Activated naive CD4-positive, alpha-beta T cell treated with Interleukin-2 at 50 U/mL for 16 hours (primary cell): ENCODE measurements at regions not wholly inside any gene's neighbourhood (a gene's known extent, or its start where the extent isn't known, plus 50 kb on each side); places are given as distances from the start of the nearest gene placed in this dataset.
"Not testable (repeated sequence)": the region's sequence is repeated elsewhere in the genome, so short reads cannot be mapped to it uniquely, and the experiment has no call there.

Experiments used
- DNase-seq: peaks from one replicate; pipeline ENCODE4 v3.0.0-alpha.2; 2020

DNA sequence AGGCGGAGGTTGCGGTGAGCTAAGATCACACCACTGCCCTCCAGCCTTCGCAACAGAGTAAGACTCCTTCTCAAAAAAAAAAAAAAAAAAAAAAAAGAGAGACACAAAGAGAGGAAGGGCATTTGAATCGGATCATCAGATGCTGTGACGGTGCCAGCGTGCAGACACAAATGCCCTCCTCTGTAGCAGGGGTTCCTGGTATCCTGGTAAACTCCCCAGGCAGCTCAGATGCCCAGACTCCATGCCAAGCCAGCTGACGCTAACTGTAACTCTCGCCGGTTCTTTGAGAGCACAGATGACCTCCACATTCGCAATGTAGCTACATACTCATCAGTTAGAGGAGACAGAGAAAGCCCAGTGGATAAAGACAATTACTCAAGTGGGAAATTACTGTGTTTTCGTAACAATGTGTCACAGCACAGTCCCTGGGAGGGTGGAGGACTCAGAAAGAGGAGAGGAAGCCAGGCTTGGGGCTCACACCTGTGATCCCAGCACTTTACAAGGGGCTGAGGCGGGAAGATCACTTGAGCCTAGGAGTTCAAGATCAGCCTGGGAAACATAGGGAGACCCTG lies 153.1 kb downstream of the BRD1 start:
- DNase-seq, result no peak

DNA sequence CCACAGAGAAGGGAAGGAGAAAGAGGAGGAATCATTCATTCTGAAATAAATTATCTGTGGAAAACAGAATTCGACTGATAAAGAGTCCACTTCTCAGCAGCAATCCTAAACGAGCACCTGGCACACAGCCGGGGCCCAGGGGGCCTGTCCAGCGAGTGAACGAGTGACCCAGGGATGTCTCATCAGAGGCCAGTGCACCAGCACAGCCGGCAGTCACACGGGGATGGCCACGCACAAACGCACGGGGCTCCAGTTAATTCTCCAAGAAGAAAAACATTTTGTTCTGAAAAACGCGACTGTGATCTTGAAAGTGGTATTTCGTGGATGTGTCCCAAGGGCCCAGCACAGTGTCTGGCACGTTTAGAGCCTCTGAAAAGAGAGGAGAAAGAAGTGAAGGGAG lies 154.6 kb downstream of the BRD1 start:
- DNase-seq, result no peak

DNA sequence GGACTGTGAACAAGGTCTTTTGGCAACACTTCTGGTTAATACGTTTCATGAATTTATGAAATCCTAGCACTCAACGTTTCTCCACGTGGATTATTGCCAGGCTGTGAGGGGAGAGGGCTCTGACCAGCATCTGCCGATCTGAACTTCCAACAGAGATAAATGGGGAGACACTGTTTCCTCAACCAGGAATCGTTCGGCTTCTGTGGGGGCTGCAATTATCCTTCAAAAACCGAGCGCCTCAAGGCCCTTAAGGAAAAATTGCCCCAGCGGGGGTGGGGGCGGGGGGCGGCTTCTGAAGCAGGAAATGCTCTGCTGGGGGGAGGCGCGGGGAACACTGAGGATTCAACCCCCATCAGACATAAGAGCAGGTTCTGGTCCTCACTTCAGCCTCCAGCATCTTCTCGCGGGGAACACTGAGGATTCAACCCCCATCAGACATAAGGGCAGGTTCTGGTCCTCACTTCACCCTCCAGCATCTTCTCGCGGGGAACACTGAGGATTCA lies 155.6 kb downstream of the BRD1 start:
- DNase-seq, result no peak

DNA sequence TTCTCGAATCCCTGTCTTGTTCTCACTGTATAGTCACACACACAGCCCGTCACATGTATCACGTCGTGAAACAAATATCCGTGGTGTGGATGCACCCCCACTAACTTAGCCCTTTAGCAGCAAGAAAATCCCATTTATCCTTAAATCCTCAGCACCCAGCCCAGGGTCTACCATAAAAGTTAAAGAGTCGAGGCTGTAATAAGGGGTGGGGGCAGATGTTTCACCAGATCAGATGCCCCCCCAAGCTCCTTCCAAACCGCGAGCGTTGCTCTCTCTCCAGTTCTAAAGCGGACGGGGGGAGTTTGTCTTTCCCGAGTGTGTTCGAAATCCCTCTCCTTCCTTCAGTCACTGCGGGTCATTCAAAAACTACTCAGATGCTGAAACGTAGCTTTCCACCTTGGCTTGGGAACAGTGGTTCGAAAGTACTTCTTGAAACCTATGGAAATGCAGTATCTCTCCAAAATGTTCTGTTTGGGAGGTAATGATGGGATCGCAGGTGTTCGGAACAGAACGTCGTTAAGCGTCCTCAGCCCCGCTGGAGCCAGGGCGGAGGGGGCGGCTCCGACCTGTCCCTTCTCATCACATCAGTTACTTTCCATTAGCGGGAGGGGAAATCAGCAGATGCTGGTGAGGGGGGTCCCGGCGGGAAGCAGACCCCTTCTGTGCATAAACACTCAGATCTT lies 156.2 kb downstream of the BRD1 start:
- no peak for DNase-seq

DNA sequence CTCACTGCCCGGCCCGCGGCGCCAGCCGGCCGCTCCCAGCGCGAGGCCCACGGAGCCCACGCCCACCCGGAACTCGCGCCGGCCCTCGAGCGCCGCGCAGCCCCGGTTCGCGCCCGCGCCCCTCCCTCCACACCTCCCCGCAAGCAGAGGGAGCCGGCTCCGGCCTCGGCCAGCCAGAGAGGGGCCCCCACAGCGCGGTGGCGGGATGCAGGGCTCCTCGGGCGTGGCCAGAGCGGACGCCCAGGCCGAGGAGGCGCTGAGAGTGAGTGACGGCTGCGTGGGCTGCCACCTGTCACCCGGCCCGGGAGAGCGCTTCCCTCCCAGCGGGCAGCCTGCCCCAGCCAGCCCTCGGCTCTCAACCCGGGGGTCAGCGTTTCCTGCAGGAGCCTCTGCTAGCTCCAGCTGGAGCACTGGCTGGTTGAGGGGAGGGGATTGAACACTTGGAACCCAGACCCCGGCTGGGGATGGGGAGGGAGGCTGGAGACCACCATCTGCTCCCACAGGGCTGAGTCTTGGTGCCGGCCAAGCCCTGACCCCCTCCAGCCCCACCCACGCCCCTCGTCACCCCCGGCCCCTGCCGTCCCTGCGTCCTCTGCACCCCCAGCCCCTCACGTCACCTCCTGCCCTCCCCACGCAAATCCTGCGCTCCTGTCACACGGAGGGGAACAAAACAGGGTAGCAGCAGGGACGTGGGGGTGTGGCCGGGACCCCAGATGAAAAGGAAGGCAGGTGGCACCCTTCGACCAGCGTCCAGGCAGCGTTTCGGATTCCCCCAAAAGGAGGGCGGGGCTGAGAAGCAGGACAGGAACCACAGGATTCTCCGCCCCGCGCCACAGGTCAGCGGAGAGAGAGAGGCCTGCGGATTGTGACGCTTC lies 157.0 kb downstream of the BRD1 start:
- peak; percentile 34 for DNase-seq

DNA sequence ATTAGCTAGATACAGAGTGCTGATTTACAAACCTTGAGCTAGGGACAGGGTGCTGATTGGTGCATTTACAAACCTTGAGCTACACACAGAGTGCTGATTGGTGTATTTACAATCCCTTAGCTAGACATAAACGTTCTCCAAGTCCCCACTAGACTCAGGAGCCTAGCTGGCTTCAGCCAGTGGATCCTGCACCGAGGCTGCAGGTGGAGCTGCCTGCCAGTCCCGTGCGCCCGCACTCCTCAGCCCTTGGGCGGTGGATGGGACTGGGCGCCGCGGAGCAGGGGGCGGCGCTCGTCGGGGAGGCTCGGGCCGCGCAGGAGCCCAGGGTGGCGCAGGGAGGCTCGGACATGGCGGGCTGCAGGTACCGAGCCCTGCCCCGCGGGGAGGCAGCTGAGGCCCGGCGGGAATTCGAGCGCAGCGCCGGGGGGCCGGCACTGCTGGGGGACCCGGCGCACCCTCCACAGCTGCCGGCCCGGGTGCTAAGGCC lies 157.7 kb downstream of the BRD1 start:
- DNase-seq, result peak; percentile 11

DNA sequence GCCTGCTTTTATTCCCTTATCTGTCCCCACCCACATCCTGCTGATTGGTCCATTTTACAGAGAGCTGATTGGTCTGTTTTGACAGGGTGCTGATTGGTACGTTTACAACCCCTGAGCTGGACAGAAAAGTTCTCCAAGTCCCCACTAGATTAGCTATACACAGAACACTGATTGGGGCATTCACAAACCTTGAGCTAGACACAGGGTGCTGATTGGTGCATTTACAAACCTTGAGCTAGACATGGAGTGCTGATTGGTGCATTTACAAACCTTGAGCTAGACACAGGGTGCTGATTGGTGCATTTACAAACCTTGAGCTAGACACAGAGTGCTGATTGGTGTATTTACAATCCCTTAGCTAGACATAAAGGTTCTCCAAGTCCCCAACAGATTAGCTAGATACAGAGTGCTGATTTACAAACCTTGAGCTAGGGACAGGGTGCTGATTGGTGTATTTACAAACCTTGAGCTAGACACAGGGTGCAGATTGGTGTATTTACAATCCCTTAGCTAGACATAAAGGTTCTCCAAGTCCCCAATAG lies 158.2 kb downstream of the BRD1 start:
- not testable (repeated sequence) for DNase-seq

DNA sequence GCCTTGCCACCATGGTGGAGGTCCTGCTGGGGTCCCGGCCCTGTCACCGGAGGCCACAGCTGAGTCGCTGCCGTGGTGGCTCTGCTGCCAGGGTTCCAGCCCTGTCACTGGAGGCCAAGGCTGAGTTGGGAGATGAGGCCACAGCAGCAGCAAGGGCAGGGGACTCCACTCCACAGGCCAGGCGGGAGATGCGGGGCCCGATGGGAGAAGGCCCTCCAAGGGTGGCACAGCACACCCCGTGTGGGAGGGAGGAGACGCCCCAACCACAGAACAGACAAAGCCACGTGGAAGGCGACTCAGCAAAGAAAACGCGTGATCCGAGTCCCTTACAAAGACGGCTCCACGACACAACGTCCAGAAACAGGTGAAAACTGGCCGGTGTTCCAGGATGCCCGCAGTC lies 159.3 kb downstream of the BRD1 start:
- no peak for DNase-seq

DNA sequence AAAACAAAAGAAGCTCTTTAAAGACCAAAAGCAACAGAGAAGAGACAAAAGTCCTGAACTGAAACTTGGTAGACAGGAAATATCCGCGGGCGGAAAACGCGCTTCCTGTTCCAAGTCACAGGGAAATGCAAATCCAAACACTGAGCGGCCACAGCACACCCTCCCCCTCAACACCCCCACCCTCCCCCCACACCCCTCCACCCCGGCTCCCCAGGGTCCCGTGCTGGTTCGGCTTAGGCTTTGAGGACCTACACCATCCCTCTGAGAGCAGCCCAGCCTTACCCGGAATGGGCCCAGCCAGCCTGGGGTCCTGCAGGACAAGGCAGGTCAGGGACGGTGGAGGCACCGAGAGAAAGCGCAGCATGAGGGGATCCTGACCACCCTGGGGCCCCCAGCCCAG lies 160.4 kb downstream of the BRD1 start:
- no peak for DNase-seq

DNA sequence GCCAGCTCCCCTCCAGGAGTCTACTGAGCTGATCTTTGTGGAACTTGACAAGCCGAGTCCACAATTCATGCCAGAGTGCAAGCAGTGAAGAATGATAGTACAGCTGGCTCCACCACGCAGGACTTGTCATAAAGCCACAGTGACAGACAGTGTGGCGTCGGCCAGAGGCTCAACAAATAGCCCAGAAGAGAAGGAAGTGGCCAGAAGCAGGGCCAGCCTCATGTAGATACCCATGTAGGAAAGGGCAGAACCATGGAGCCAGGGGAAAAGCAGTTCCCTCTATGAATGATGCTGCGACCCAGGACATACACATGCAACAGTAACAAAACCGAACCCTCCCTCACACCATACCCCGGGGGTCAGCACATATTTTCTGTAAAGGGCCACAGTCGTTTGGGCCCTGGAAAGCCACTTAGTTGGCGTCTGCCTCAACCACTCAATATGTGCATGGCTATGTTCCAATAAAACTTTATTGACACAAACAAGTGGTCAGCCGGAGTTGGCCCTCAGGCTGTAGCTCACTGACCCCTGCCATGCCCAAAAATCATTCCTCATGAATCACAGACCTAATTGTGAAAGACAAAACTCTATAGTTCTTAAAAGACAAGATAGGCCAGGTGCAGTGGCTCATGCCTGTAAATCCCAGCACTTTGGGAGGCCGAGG lies 161.4 kb downstream of the BRD1 start:
- DNase-seq, result no peak

DNA sequence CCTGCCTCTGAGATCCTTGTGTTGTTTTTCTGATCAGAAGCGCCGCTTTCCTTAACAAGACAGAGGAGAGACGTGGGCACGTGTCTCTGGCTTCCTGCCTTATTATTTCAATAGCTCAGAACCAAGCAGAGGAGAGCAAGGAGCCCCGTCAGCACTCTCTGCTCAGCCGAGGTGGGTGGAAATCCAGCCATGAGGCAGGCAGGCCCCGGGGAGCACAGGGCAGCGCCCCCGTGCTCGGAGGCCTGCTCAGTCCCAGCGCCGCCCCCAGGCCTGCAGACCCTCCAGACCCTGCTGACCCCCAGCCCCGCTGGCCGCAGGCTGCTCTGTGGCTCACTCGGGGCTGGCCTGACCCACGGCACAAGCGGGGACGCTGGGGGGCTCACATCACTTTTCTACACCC lies 162.8 kb downstream of the BRD1 start:
- no peak for DNase-seq

DNA sequence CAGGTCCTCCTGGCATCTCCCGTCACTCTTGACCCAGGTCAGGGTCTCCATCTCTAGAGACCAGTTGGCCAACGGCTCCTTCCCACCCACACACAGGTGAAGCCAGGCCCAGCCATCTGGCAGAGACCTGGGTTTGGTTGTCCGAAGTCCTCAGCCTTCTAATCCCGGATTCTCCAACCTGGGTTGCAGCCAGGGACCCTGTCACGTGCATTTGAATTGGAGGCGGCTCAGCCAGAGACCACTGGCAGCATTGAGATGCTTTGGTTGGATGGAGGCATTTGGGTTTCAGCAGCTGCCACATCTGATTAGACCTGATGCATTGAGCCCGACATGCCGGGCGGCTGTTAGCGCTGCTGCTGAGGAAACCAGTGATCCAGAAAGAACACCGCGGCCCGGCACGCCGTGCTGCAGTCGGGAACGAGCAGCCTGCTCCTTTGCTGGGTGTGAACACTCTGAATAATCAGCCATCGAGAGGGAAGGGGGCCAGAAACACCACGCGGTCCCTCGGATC lies 163.2 kb downstream of the BRD1 start:
- DNase-seq, result no peak

DNA sequence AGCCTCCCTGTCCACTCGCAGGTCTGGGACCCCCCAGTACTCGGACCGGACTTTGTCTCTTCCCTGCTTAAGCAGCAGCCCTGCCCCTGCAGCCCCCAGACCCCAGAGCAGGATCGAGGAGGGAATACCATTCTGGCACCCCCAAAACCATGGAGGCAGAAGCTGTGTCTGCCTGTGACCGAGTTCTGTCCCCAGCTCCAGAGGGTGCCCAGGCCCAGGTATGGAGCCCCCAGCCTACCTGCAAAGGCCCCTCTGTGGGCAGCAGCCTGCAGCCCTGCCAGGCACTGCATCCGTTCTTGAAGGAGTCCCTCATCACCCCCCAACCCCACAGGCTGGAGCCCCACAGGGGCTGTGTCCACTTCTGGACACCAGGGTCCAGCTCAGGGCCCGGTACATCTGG lies 163.8 kb downstream of the BRD1 start:
- no peak for DNase-seq

DNA sequence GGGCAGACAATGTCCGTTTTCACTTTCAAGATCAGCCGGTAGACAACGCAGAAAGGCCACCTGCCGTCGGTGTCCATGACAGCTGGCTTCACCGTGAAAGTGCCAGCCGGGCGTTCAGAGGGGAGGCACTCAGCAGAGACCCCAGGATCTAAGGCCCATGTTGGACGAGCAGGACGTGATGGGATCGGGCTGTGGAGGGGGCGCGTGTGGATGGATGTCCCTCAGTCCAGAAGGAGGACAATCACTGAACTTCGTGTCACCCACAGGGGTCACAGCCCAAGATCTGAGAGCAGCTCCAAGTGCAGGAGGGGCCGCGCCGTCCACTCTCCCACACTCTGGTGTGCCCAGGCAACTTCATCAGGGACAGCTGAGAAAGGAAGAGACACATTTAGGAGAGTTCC lies 164.4 kb downstream of the BRD1 start:
- DNase-seq, result no peak

DNA sequence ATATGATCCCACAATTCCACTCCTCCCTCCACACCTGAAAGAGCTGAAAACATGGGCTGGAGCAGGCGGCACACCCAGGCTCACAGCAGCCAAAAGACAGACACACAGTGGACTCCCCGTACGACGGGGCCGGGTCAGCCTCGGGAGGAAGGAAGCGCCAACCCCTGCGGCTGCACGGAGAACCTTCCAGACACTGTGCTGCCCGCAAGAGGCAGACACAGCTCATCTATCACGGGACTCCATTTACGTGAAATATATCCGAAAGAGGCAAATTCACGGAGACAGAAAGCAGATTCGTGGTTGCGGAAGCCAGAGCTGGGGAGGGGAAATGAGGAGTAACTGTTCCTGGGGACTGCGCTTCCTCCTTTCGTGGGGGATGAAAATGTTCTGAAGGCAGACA lies 165.0 kb downstream of the BRD1 start:
- DNase-seq, result no peak

DNA sequence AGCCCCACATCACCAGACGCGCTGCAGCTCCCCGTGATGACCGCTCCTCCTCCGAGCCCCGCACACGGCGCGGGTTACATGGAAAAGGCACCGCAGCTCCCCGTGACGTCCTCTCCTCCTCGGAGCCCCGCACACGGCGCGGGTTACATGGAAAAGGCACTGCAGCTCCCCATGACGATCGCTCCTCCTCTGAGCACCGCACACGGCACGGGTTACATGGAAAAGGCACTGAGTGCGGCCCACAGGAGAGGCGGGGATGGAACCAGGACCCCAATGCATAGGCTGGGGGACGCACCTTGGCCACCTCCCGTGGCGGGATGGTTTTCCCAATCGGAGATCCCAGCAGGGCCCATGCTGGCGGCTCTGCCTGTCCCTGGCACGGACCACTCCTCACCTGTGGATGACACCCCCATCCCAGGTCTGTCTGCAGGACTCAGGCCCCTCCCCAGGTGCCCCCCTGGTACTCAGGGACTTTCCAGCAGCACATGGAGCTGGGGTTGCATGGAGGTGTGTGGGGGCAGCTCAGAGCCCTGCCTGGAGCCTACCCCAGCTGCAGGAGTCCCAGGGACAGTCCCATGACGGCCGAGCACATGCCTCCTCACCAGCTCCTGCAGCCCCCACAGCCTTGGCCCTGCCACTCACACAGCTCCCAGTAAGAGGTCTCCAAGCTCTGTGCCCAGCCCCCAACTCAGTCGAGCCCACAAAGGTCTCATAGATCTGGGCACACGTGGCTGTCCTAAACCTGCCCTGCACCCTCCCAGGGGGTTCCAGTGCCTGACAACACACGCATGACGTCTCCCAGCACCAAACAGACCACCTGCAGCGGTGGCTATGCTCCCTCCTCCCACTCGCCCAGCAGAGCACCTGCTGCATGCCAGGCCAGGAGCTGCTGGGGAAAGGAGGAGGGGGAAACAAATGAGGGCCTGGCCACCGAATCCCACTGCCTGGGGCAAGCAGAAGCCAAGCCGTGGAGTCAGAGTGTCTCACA lies 166.6 kb downstream of the BRD1 start:
- no peak for DNase-seq

DNA sequence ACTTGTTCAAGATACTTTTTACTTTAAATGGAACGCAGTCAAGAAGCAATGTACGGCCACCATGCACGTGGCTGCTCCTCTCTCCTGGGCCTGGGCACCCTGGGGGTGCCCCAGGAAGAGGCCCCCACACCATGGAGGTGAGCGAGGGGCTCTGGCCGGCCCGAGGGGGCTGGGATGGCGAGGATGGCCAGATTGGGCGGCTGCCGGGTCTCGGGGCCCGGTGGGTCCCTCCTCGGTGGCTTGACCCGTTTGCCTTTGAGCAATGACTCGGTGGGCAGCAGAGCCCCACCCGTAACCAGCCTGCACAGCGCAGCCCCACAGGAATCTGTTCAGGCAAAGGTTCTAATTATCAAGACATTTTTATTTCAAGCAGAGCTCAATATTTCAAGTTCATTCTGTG lies 167.4 kb downstream of the BRD1 start:
- no peak for DNase-seq

DNA sequence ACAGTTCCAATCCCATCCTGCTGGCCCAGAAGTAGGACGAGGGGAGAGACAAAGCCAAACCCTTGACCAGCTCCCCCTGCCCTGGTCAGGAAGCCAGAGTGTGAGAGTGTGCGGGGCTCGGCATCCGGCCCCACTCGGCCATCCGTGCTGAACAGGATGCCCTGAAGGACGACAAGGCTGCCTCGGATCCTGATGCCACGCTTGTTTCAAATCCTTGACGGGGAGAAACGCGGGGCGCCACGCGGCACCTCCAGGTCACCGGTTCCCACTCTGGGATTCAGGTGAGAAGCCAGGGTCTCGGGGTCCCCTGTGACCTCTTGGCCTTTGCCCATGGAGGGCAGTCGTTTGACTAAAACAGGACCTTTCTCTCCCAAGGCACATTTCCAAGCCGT lies 167.8 kb downstream of the BRD1 start:
- DNase-seq, result no peak

DNA sequence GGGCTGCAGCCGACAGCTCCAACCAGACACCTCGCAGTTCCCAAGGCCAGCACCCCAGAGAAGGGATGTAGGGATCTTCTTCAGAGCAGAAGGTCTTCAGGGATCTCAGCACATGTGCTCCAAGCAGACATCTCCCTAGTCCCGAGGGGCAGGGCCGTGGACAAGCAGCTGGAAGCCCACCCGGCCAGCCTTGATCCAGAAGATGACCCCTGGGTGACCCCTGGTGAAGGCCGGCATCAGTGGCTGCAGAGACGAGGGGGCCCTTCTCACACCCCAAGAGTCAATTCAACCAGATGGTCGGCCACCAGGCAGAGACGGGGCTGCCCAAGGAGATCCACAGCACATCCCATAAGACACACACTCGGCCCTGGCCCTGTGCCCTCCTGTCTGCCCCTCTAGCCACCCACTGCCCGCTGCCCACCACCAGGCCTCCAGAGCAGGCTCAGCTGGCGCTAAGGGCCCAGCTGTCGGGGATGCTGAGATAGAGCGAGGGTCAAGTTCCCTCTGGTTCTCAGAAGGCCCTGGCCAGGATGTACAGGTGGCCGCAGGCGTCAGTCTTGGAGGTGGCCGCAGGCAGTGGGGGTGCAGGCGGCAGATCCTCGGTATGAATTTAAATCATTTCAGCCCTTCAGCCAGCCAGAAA lies 168.3 kb downstream of the BRD1 start:
- DNase-seq, result no peak

DNA sequence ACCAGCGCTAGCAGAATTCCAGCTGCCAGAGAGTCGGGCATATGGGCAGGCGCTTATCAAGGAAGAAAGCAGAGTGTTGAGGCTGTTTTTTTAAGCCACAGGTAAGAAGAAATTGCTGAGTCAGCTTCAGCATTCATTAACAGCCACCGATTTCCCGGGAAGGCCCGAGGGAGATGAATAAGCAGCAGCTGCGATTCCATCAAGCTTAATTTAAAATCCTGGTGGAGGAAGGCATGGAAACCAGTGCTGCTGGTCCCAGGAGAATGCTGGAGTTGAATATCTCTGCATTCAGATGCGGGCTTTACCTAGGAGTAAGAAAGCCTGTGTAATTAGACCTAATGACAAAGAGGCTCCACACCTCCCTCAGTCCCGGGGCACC lies 168.8 kb downstream of the BRD1 start:
- DNase-seq, result no peak

DNA sequence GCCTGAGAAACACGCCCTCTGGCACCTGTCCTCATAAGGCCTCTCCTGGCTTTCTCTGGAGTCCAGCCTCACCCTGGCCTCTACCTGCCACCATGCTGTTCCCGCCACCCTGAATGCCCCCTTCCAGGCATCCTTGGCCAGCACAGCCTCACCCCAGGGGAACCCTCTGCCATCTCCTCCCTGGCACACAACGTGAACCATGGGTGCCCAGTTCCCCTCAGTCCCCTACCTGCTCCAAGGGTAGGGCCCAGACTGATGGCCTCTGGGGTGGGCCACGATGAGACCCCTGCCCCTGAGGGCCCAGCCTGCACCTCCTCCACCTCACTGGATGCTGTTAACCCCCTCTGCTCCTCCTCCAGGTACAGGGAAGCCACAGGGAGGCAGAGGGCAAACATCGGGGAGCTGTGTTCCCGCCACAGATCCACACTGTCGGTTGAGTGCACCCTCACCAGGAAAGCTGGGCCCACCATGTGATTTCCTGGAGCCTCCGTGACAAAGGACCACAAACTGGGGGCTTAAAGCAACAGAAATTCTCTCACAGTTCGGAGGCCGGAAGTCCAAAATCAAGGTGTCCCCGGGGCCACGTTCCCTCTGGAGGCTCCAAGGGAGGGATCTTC lies 169.6 kb downstream of the BRD1 start:
- no peak for DNase-seq
